HG03565 (cell line): ENCODE measurements at regions not wholly inside any gene's neighbourhood (a gene's known extent, or its start where the extent isn't known, plus 50 kb on each side); places are given as distances from the start of the nearest gene placed in this dataset.
A peak's percentile ranks its signal among the peaks of the same experiment; 100 is the strongest.

Experiments
- ATAC-seq: cut with Tn5 transposase; IDR thresholded peaks from one replicate; pipeline ENCODE4 v1.9.1; 2021; ENCODE audit warnings: mild to moderate bottlenecking, moderate library complexity; ENCODE audit not compliant: unreplicated experiment

DNA sequence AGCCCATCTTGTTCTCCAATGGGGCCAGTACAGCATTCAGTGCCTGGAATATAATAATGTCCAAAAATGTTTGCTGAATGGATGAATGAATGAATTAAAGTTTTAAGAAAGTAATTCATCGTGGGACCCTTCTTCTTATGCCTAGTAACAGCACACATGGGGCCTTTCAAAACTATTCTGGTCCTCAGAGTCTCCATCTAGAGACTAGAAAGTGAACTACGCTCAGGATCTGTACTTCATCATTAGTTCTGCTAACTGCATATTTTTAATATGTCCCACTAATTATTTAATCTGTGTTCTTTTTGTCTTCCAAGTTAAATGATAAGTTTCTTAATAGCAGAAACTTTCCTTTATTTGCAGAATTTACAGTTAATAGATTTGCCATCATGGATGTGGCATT, 172.5 kb downstream of the SMAD2 start:
- ATAC-seq = no peak

DNA sequence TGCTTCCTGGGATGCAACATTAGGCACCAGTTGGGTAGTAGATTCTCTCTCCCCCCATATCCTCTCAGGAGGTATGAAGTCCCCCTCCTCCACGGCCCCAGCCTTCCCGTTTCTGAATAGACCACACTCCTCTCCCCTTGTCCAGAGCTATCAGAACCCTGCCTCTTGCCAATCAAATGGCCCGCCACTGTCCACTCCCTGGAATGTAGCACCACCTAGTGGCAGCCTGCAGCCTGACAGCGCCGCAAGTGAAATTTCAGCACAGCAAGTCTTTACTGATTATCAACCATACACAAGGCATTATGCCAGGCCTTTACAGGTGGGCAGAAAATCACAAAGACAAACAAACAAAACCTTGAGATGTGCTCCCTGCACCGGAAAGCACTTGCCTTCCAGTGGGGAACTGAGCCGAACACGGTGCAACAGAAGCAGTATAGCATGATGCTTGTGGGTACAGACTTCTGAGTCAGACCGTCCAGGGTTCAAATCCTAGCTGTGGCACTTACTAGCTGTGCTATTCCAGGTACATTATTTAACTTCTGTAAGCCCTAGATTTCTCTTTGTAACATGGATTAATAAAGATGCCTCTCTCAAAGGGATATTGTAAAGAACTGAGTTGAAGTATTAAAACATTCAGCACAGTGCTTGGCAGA, 174.0 kb downstream of the SMAD2 start:
- no peak for ATAC-seq

DNA sequence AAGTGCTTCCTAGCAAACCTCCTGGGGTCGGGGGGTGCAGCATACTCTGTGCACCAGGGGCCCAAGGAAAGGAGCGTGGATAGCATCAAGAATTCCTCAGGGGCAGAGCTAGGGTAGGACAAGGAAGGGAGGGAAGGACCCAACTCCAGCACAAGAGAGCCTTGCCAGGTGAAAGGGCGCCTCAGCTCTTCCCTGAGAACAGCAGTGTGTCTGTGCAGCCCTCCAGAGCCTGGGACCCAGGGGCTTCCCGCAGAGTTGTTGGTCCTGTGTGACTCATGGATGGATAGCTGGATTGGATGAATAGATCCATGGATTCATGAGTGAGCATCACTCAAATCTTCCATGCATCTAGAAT, 175.4 kb downstream of the SMAD2 start:
- ATAC-seq = no peak

DNA sequence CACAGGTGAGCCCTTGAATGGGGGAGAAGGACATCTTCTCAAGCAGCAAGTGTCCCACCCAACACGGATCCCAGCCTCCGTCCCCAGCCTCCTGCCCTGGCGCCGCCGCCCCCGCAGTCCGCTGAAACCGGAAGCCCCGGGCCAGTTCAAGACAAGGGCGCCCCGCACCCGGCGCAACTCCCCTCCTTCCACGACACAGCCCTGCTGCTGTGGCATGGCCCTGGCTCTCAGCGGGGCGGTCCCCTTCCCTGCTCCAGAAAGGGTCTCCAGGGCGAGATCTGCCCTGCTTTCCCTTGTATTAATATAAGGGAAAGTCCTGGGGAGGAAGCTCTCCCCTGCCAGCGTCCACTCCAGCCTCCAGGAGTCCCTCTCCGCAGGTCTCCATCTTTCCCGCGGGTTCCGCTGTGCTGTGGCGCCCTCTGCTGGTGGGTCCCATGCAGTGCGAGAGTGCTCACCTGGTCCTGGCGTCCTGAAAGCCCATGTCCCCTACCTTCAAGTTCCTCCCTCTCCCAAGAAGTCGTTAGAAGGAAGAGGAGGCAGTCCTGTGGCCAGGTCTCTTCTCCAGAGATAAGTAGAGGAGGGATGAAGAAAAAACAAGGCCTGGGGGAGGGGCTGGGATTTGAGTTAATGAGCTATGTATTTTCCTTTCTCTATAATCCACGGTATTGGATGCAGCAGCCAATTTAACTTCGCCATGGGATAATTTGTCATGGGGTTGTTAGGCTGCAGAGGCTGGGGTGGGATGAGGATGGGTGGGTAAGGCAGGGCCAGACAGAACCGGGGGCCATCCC, 176.0 kb downstream of the SMAD2 start:
- no peak for ATAC-seq

DNA sequence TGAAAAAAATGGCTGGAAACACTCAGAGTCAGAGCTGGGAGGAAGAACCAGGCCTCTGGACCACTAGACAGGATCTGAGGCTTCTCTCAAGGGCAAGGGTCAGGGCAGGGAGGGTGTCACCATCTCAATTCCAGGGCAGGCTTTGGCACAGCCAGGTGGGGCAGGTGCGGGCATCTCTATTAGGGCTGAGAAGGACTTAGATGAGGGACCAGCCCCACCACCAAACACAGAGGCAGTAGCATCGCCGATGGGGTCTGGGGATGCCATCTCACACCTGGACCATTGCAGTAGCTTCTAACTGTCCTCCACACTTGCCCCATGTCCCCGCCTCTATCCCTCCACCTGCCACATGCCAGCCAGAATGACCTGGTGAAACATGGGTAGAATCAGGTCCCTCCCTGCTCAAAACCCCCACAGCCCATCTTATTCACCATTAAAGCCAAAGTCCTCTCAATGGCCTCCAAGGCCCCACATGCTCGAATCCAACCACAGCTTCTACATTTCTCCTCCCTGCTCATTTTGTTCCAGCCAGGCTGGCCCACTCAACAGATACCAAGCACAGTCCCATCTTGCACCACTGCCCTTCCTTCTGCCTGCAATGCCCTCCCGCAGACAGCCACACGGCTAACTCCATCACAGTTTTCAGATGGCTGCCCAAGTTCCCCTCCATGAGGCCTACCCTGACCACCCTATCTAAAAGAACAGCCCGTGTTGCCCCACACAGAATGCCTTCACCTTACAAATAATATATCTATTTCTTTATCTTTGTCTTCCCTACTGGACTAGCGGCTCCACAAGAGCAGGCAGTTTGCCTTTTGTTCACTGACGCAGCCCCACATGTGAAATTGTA, 177.4 kb downstream of the SMAD2 start:
- no peak for ATAC-seq

DNA sequence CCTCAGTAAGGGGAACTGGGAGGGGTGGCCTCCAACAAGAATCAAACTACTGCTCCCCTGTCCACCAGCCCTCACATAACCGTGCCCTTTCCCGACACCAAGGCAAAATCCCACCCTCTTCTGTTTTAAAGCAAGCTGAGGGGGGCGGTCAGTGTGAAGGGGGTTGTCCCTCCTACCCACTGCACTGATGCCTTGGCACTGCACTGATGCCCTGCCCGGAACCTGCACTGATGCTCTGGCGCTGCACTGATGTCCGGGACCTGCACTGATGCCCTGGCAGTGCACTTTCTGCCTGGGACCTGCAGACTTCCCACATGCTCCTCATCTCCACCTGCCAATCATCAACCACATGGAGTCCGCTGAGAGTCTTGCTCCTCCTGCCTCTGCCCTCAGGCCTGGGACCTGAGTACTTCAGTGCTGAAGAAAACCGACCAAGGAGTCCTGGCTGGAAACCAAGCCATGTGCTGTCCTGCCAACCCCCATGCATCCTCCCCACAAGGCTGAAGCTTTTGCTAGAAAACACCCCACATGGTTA, 179.5 kb downstream of the SMAD2 start:
- no peak for ATAC-seq

DNA sequence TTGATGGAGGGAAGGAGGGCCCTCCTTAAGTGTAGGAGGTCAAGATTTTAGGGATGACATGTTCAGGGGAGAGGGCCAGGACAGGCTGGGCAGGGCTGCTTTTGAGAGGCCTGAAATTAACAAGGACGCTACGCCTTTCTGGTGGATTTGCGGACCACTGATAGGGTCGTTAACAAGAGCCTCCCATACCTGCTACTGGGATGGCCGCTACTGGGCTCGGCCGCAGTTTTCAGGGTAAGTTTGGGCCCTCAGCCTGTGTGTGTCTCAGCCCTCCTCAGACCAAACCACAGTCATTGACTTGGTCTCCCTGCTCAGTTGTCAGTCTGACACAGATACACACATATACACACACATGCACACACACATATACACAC, 180.9 kb downstream of the SMAD2 start:
- ATAC-seq = no peak

DNA sequence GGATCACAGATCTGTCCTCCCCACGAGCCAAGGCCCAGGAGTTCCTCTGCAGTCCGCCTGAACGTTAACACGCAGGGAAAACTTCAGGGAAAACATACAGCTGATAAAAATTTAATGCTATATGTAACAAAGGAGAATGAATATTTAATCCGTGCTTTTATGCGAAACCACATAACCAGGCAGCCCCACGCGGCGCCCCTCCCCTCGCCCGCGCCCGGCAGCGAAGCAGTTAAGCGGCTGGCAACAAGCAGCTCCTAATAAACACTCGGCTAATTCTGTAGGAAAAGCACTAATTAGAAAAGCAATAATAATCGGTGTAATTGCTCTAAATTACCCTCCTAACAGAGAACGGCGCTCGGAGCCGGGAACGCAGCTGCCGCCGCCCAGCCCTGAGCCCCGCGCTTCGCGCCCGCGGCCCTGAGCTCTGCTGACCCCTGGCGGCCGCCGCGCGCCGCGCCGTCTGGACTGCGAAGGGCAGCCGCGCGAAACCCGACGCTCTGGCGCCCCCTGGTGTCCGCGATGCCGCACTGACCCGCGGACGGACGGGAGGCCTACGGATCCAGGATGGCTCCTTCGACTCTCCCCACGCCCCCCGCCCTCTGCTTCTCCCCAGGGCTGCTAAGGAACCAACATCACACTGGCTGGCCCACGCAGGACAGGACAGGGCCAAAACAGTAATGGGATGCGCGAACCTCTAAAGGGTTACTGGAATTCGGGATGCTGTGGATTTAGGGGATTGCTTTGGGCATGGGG, 181.4 kb downstream of the SMAD2 start:
- peak; percentile 78 for ATAC-seq

DNA sequence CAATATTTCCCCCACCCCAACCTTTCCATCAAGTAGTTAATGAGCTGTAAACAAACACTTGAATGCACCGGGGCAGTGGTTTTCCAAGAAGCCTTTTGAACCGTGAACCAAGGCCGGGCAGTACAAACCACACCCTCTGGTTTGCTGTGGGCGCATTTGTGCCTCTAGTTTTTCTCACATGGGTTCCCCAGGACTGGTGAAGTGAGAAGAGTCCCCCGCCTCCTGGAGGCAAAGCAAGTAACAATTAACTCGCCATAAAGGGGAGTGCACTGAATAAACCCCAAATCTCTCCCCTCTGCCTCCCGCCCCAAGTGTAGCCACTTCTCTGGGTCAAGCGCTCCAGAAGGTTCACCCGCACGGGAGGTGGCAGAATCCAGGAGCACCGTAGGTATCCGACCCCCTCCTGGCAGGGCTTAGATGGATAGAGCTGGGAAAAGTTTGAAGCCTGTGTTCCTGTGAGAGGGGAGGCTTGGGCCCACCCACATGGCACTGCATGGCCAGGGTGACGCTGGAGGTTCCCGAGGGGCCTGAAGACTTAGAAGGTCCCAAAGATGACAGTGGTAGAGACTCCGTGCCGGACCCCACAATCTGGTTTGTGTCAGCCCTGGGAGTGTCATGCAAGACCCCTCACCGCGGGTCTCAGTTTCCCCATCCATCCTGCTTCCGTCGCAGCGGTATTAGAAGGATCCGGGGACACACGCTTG, 182.2 kb downstream of the SMAD2 start:
- ATAC-seq = no peak

DNA sequence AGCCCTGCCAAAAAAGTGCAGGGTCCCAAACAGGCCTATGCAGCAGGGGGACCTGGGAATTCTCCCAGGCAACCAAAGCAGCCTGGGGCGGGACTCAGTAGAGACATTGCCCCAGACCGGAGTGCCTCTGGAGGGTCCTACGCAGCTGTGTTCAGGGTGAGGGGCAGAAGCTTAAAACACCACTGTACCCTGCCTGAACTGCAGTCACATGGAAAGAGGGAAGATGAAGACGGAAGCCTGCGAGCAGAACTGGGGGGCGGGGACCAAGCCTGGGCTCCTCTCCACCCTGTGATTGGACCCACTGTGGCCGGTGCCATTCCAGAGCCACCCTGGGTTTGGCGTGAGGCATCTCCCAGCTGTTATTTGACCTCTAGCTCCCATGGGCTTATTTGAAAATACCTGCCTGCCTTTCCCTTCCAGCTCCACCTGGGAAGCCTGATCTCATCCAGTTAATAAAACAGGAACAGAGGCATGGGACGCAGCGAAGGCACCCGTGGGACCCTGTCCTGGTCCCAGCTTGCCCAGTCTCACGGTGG, 183.1 kb downstream of the SMAD2 start:
- ATAC-seq = no peak

DNA sequence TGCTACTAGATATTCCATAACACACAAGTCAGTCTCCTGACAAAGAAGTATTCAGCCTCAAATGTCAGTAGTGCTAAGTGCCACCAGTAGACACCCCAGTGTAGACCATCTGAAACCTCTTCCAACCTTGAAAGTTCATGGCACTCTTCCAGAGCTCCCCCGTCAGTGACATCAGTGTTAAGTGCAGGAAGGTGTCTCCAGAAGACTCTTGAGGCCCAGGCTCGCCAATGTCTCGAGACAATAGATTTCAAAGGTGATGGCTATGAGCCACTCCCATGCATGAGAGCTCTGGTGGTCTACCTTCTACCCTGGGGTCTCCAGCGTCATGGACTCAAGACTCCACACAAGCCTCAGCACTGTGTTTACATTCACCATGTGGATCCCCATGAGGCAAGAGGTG, 183.8 kb downstream of the SMAD2 start:
- ATAC-seq = no peak

DNA sequence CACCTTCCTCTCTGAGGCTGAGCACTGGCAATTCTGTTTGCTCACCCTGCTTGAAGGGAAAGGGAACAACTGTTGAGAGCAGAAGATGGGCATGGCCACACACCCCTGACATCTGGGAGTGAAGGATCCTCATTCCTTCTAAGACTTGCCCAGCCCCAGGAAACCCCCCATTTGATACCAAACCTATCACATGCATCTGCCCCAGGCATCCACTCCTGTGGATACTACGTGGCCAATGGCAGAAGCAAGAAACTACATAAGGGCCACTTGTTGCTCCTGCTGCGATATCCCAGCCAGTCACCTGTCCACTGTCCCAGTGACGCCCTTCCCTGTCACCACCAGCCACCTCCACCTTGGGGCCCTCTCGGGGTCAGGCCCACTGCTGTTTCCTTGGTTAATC, 185.2 kb downstream of the SMAD2 start:
- no peak for ATAC-seq

DNA sequence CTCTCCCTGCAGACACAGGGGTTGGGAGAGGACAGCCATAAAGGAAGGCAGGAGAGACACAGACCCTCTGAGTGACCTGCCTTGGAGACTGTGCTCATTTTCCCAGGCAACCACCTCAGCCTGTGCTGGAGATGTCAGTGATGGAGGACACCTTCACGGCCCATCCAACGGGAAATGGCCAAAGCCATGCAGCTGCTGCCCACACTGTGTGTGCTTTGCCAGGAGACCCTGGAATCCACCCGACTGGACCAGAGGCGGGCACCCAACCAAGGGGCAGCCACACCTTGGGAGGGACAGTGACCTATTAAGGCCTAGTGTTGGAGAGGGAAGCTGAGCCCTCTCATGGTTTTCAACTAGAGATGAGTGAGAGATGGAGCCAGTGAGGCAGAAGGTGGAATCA, 192.5 kb downstream of the SMAD2 start:
- no peak for ATAC-seq

DNA sequence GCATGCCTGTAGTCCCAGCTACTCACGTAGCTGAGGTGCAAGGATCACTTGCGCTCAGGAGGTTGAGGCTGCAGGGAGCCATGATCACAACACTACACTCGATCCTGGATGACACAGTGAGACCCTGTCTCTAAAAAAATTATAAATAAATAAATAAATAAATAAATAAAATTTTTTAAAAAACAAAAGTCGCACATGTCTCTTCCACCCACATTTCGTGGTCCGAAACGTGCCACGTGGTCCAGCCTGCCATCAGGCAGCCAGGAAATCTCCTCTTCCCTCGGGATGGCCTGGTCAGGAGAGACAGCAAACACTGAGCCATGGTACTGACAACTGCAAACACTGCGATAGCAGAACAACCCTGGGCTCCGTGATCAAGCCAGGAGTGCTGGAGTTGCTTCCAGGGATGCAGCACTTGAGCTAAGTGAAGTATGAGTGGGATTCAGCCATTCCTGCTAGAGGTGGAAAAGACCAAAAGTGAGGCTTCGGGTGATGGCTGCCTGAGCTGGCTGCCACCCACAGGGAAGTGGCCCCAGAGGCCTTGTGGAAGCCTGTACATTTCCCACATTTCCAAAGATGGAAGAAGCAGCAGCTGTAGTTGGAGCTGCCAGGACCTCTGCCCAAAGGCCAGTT, 193.1 kb downstream of the SMAD2 start:
- no peak for ATAC-seq

DNA sequence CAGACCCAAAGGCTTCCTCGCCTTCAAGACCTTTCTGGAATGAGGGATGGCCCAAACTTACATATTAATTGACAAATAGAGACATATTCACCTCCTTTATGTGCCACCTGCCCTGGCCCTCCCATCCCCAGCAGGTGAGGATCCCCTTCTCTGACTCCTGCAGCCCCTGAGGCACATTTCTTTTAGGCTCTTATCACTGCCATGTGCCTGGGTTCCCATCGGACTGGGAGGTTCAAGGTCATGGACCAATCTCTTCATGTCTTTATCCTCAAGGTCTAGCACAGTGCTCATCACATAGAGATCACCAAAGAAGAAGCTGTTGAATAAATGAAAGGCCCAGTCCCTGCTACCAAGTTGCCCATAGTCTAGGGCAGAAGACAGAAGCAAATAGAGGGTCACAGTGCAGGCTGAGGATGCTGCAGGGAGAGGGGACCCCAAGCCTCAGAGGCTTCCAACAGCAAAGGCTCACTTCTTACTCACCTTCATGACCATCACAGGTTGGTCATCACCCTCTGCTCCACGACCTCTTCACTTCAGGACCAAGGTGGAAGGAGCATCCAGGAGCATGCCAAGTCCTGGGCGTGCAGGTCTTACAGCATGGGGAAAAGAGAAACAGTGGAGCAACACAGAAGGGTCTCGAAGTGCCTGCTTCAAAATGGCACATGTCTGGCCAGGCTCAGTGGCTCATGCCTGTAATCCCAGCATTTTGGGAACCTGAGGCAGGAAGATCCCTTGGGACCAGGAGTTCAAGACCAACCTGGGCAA, 193.9 kb downstream of the SMAD2 start:
- no peak for ATAC-seq

DNA sequence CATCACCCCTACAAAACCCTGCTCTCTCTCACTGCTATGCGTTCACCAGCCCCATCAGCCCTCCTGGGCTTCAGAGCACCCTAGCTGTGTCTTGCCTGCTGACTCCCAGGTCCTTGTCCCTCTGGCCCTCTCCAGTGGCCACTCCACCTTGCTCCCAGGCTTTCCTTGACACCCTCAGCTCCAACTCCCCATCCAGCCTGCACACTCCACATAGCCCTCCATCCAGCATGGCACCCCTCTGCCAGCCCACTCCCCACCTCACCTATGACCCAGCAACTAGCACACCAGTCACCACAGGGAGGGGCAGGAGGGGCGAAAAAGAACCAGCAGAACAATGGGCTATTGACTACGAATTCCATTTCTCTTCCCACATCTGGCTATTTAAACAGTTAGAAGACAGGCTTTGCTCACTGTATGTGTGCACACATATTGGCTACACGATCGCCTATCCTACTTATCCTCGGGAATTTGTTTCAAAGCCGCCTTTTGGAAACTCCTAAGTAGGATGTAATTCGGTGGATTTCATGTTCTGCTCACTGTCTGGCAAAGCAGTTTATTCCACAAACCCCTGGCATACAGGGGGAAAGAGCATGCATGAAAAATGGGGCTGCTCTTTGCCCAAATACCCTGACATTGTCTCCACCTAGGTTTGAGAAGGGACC, 195.3 kb downstream of the SMAD2 start:
- no peak for ATAC-seq

DNA sequence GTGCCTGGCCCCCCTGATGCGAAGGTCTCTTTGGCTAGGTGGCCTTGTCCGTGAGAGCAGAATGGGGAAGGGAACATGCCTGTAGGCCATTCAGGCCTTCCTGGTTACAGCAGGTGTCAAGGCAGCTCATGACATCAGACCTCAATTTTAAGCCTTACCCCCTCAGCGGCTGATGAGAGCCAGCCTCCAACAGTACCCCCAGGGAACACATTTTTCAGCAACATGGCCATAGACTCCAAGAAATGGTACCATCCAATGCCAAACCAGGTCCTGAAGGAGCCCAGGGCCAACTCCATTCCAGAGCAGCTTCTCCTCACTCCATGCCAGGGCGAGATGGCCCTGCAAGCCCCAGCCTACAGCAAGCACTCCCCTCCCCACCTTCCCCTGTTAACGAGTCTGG, 199.2 kb downstream of the SMAD2 start:
- no peak for ATAC-seq

DNA sequence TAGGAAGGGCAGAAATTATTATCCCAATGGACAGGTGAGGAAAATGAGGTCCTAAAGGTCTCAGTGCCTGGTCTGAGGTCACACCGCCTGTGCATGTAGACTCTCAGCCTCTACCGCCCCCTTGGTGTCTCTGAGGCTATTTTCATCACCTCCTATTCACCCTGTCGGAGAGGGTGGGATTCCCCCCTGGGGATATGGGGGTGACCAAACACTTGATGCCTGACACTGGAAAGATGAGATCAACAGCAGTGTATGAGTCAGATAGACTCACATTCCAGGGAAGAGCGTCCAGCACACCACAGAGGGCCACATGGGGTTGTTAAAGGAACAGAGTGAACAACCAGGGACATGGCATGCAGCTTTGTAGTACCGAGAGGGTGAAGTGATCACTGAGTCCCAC, 199.7 kb downstream of the SMAD2 start:
- ATAC-seq = no peak
